ENCODE measurements at regions not wholly inside any gene's neighbourhood (a gene's known extent, or its start where the extent isn't known, plus 50 kb on each side); places are given as distances from the start of the nearest gene placed in this dataset.

GRCh38 chr6:153787341-153787606 lies 251.8 kb upstream of the OPRM1 start:
- no peaks in the 10 kb centered on the region for H3K4me1 Mint-ChIP-seq
- peaks cover 0 to 2% (median 1%) of the 10 kb centered on the region in 3 donors for H3K9me3 Mint-ChIP-seq
- no peaks in the 10 kb centered on the region for H3K36me3 Mint-ChIP-seq
- no peaks in the 10 kb centered on the region for H3K27me3 Mint-ChIP-seq
- no peak overlapping the region for H3K4me3 Mint-ChIP-seq
- H3K27ac Mint-ChIP-seq = no peak overlapping the region

DNA sequence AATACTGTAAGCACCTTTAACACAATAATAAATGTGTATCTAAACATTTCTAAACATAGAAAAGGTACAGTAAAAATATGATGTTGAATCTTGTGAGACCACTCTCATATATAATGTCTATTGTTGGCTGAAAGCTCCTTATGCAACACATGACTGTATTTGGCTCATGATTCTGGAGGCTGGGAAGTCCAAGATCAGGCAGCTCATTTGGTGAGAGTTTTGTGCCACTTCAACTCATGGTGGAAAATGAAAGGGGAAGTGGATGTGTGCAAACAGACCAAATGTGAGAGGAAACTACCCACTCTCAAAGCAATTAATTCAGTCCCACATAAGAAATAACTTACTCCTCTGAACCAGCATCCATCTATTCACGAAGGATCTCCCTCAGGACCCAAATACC lies 257.7 kb upstream of the OPRM1 start:
- H3K4me3 Mint-ChIP-seq = no peak overlapping the region
- no peak overlapping the region for H3K27ac Mint-ChIP-seq
- H3K4me1 Mint-ChIP-seq = no peaks in the 10 kb centered on the region
- no peaks in the 10 kb centered on the region for H3K27me3 Mint-ChIP-seq
- peaks cover 1 to 12% (median 8%) of the 10 kb centered on the region in 3 donors for H3K9me3 Mint-ChIP-seq
- H3K36me3 Mint-ChIP-seq = no peaks in the 10 kb centered on the region

DNA sequence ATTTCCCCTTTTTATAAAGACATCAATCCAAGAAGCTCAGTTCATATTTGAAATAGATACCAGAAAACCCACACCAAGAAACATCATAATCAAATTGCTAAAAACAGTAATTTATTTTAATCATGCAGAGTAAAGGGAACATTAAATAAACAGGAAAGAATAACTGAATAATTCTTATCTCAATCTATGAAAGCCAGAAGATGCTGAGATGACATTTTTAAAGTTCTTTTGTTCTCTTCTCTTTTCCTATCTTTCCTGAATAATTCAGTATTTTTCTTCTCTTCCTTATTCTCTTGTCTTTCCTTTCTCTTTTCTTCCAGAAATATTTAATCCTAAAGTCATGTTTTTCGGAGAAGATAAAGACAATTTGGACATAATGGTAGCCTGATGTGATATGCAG lies 259.0 kb upstream of the OPRM1 start:
- H3K27me3 Mint-ChIP-seq = no peaks in the 10 kb centered on the region
- no peaks in the 10 kb centered on the region for H3K36me3 Mint-ChIP-seq
- H3K9me3 Mint-ChIP-seq = peaks cover 0 to 12% (median 6%) of the 10 kb centered on the region in 3 donors
- peak overlapping the region in 1 of 3 donors; percentile 20 for H3K27ac Mint-ChIP-seq
- no peak overlapping the region for H3K4me3 Mint-ChIP-seq
- H3K4me1 Mint-ChIP-seq = no peaks in the 10 kb centered on the region

GRCh38 chr6:153778216-153778615 lies 260.8 kb upstream of the OPRM1 start:
- no peak overlapping the region for H3K27ac Mint-ChIP-seq
- no peaks in the 10 kb centered on the region for H3K4me1 Mint-ChIP-seq
- H3K27me3 Mint-ChIP-seq = no peaks in the 10 kb centered on the region
- H3K9me3 Mint-ChIP-seq = peaks cover 0 to 12% (median 6%) of the 10 kb centered on the region in 3 donors
- H3K4me3 Mint-ChIP-seq = no peak overlapping the region
- no peaks in the 10 kb centered on the region for H3K36me3 Mint-ChIP-seq

DNA sequence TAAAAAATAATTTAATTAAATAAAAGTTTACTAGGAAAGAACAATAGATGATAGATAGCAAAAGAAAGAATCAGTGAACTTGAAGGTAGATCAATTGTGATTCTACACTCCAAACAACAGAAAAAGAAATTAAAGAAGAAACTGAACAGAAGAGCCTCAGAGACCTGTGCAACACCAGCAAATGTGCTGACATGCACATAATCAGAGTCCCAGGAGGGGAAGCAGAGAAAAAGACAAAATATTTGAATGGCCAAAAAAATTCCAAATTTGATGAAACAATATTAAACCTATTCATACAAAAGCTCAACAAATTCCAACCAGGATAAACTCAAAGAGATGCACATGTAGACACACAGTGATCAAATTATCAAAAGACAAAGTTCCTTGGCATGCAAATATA lies 267.5 kb upstream of the OPRM1 start:
- H3K27ac Mint-ChIP-seq = no peak overlapping the region
- no peak overlapping the region for H3K4me3 Mint-ChIP-seq
- H3K27me3 Mint-ChIP-seq = no peaks in the 10 kb centered on the region
- no peaks in the 10 kb centered on the region for H3K9me3 Mint-ChIP-seq
- no peaks in the 10 kb centered on the region for H3K4me1 Mint-ChIP-seq
- H3K36me3 Mint-ChIP-seq = no peaks in the 10 kb centered on the region

GRCh38 chr6:153767127-153767526 lies 271.9 kb upstream of the OPRM1 start:
- Mint-ChIP-seq H3K4me3 (no peak overlapping the region), H3K4me1 (no peaks in the 10 kb centered on the region)

DNA sequence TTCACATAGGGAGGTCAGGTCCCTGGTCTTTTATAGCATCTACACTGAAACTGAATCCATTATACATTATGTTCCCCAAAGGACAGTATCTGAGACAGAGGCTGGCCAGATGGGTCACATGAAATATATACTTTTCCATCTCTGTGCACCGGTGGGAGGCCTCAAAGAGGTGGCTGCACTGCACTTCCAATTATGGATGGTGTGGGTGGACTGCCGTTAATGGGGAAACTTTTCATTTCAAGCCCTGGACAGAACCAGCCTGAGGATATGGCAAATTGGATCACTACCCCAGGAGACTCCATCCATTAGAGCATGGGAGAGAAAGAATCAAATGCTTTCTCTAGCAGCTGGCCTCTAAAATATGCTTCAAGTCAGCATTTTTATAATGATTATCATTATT lies 280.5 kb upstream of the OPRM1 start:
- Mint-ChIP-seq H3K27me3 (no peaks in the 10 kb centered on the region), H3K4me3 (no peak overlapping the region), H3K36me3 (no peaks in the 10 kb centered on the region), H3K9me3 (peaks cover 0 to 4% (median 2%) of the 10 kb centered on the region in 3 donors), H3K27ac (no peak overlapping the region), H3K4me1 (no peaks in the 10 kb centered on the region)

More at GRCh38 chr6:153767127-153767526, 271.9 kb upstream of the OPRM1 start:
- Mint-ChIP-seq H3K27me3 (no peaks in the 10 kb centered on the region), H3K9me3 (peaks cover 0 to 2% (median 0%) of the 10 kb centered on the region in 3 donors), H3K27ac (no peak overlapping the region), H3K36me3 (no peaks in the 10 kb centered on the region)

- peaks cover 0 to 13% (median 2%) of the 10 kb centered on the region in 3 donors for H3K9me3 Mint-ChIP-seq
- H3K4me3 Mint-ChIP-seq = no peak overlapping the region
- no peaks in the 10 kb centered on the region for H3K4me1 Mint-ChIP-seq
- no peaks in the 10 kb centered on the region for H3K27me3 Mint-ChIP-seq
- H3K36me3 Mint-ChIP-seq = no peaks in the 10 kb centered on the region
- H3K27ac Mint-ChIP-seq = no peak overlapping the region
These were observed 303.3 kb upstream of the OPRM1 start for GRCh38 chr6:153735761-153736160.

GRCh38 chr6:153729189-153729588 lies 309.9 kb upstream of the OPRM1 start:
- peaks cover 2% of the 10 kb centered on the region for H3K36me3 Mint-ChIP-seq
- no peak overlapping the region for H3K27ac Mint-ChIP-seq
- no peak overlapping the region for H3K4me3 Mint-ChIP-seq
- H3K4me1 Mint-ChIP-seq = no peaks in the 10 kb centered on the region
- no peaks in the 10 kb centered on the region for H3K27me3 Mint-ChIP-seq
- peaks cover 2 to 4% (median 3%) of the 10 kb centered on the region in 3 donors for H3K9me3 Mint-ChIP-seq

DNA sequence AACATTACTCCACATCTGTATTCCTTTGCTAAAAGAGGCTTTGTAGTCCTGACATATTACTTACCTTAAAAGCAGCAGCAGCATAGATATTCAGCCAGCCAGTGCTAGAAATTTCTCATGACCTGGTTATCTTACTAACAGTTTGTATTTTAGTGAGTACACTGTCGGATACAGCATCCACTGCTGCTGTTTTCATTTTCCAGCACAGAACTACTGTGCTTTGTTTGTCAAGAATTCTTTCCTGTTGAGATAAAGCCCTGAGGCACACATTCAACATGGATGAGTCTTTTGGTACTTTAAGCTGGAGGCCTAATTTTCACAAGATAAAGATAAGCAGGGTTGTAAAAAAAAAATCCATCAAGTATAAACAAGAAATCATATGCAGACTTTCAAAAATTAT lies 311.2 kb upstream of the OPRM1 start:
- peaks cover 2% of the 10 kb centered on the region for H3K36me3 Mint-ChIP-seq
- H3K27ac Mint-ChIP-seq = no peak overlapping the region
- H3K4me3 Mint-ChIP-seq = no peak overlapping the region
- H3K27me3 Mint-ChIP-seq = no peaks in the 10 kb centered on the region
- no peaks in the 10 kb centered on the region for H3K4me1 Mint-ChIP-seq
- peaks cover 2 to 4% (median 3%) of the 10 kb centered on the region in 3 donors for H3K9me3 Mint-ChIP-seq

DNA sequence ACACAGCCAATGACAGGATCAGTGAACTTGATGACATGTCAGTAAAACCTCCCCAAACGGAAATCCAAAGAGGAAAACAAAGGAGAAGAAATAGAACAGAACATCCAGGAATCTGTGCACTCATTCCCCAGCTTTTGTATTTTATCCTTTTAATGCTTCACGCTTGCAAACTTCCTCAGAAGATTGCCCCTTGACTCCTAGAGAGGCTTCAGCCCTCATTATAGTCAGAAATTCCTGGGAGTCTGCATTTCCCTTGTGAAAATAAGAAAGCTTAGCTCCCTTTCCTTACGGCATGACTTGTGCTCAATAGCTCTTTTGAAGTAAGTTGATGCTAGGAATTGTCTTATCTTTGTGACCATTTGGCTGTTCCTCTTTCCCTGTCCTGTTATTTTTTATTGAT lies 313.6 kb upstream of the OPRM1 start:
- Mint-ChIP-seq H3K27ac (no peak overlapping the region), H3K4me1 (no peaks in the 10 kb centered on the region), H3K36me3 (peaks cover 2% of the 10 kb centered on the region), H3K4me3 (no peak overlapping the region), H3K9me3 (peaks cover 2 to 5% (median 4%) of the 10 kb centered on the region in 3 donors), H3K27me3 (no peaks in the 10 kb centered on the region)

GRCh38 chr6:153720732-153721131 lies 318.3 kb upstream of the OPRM1 start:
- Mint-ChIP-seq H3K27me3 (no peaks in the 10 kb centered on the region), H3K9me3 (peaks cover 2 to 4% (median 2%) of the 10 kb centered on the region in 3 donors), H3K27ac (no peak overlapping the region), H3K4me1 (peaks cover 0 to 1% (median 0%) of the 10 kb centered on the region in 3 donors), H3K4me3 (no peak overlapping the region), H3K36me3 (no peaks in the 10 kb centered on the region)

- H3K27ac Mint-ChIP-seq = no peak overlapping the region
- H3K4me3 Mint-ChIP-seq = no peak overlapping the region
- H3K27me3 Mint-ChIP-seq = no peaks in the 10 kb centered on the region
- no peaks in the 10 kb centered on the region for H3K36me3 Mint-ChIP-seq
- H3K4me1 Mint-ChIP-seq = no peaks in the 10 kb centered on the region
- peaks cover 5 to 13% (median 8%) of the 10 kb centered on the region in 3 donors for H3K9me3 Mint-ChIP-seq
These were observed 333.6 kb upstream of the OPRM1 start for GRCh38 chr6:153705429-153705828.

DNA sequence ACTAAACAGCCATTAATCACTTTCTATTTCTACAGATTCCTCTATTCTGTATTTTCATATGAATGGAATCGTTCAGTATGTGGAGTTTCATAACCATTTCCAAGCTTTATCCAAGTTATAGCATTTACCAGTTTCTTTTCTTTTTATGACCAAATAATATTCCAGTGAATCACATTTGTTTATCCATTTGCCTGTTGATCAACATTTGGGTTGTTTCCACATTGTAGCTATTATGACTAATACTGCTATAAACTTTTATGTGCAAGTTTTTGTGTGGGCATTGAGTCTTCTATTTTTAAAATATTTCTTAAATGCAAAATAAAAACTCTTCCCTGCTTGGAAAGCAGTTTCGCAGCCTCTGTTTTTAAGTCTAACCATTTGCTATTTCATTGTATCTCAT lies 336.4 kb upstream of the OPRM1 start:
- no peaks in the 10 kb centered on the region for H3K36me3 Mint-ChIP-seq

GRCh38 chr6:153698637-153699036 lies 340.4 kb upstream of the OPRM1 start:
- no peaks in the 10 kb centered on the region for H3K36me3 Mint-ChIP-seq
- no peaks in the 10 kb centered on the region for H3K27me3 Mint-ChIP-seq
- H3K4me3 Mint-ChIP-seq = no peak overlapping the region
- no peak overlapping the region for H3K27ac Mint-ChIP-seq
- no peaks in the 10 kb centered on the region for H3K4me1 Mint-ChIP-seq
- H3K9me3 Mint-ChIP-seq = peaks cover 3 to 12% (median 8%) of the 10 kb centered on the region in 3 donors

More for the DNA sequence above, 336.4 kb upstream of the OPRM1 start:
- H3K27me3 Mint-ChIP-seq = no peaks in the 10 kb centered on the region
- H3K4me1 Mint-ChIP-seq = no peaks in the 10 kb centered on the region
- no peak overlapping the region for H3K4me3 Mint-ChIP-seq
- H3K27ac Mint-ChIP-seq = no peak overlapping the region
- peaks cover 5 to 8% (median 8%) of the 10 kb centered on the region in 3 donors for H3K9me3 Mint-ChIP-seq

GRCh38 chr6:153698001-153698400 lies 341.0 kb upstream of the OPRM1 start:
- Mint-ChIP-seq H3K36me3 (no peaks in the 10 kb centered on the region), H3K27ac (no peak overlapping the region), H3K4me1 (no peaks in the 10 kb centered on the region), H3K27me3 (no peaks in the 10 kb centered on the region), H3K9me3 (peaks cover 3 to 12% (median 6%) of the 10 kb centered on the region in 3 donors), H3K4me3 (no peak overlapping the region)

DNA sequence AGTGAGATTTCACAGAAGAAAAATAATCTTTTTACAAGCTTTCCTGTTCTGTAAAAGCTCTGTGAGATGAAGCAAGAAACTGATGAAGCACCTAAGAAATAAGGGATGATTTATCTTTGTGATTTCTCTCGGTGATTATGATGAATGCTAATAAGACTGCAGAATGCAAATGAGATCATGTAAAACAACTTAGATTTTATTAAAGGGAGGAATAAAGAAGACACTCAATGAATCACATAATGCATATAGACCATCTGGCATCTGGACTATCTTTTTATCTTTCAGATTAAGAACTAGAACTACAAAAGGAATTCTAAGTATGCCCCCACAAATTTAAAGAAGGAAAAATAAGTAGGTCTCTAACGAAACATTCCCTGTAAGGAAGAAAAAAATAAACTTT lies 361.5 kb upstream of the OPRM1 start:
- no peaks in the 10 kb centered on the region for H3K27me3 Mint-ChIP-seq
- H3K9me3 Mint-ChIP-seq = peaks cover 0 to 5% (median 0%) of the 10 kb centered on the region in 3 donors
- H3K27ac Mint-ChIP-seq = no peak overlapping the region
- no peaks in the 10 kb centered on the region for H3K4me1 Mint-ChIP-seq
- H3K36me3 Mint-ChIP-seq = no peaks in the 10 kb centered on the region
- no peak overlapping the region for H3K4me3 Mint-ChIP-seq
